Gastroesophageal sphincter (tissue), 4 donors: ENCODE measurements at regions not wholly inside any gene's neighbourhood (a gene's known extent, or its start where the extent isn't known, plus 50 kb on each side); places are given as distances from the start of the nearest gene placed in this dataset.

Experiments
- ATAC-seq: fragments of 150-250 bp; one replicate; pipeline ENCODE4 v1.9.1; 2016; ENCODE audit warnings: mild to moderate bottlenecking, moderate library complexity
- H3K27ac ChIP-seq, 4 donors: fragments of 200-600 bp; sonication (generic) in 3 of 4; 1 replicate in 3 of 4; 2 replicates in 1 of 4; pipeline ENCODE4 v1.5.1; 2016 to 2019
- H3K27me3 ChIP-seq: fragments of 200-600 bp; sonication (generic); one replicate; pipeline ENCODE4 v1.5.1; 2019
- H3K36me3 ChIP-seq, 2 donors: fragments of 200-600 bp; sonication (generic); one replicate each; pipeline ENCODE4 v1.5.1; 2019; ENCODE audit warnings: control low read depth in 1 of 2
- H3K4me1 ChIP-seq, 3 donors: fragments of 200-600 bp; sonication (generic); 1 replicate in 2 of 3; 2 replicates in 1 of 3; pipeline ENCODE4 v1.5.1; 2016 to 2019; ENCODE audit warnings: control low read depth in 2 of 3
- H3K4me3 ChIP-seq, 2 donors: fragments of 200-600 bp; sonication (generic); one replicate each; pipeline ENCODE4 v1.5.1; 2019; ENCODE audit warnings: mild to moderate bottlenecking in 1 of 2, moderate library complexity in 1 of 2
- H3K9me3 ChIP-seq, 3 donors: fragments of 200-600 bp; sonication (generic); one replicate each; pipeline ENCODE4 v1.5.1; 2017 to 2019; ENCODE audit warnings: control low read depth in 2 of 3
- CTCF ChIP-seq, 4 experiments: fragments of 200-600 bp in 2 of 4; fragments of 450-650 bp in 2 of 4; sonication (generic) in 1 of 4; IDR thresholded peaks; one replicate each; pipeline ENCODE4 v1.5.1; 2017 to 2019; ENCODE audit warnings: antibody characterized with exemption in 4 of 4, mild to moderate bottlenecking in 2 of 4, moderate library complexity in 2 of 4
- EP300 ChIP-seq: sonication (generic); formaldehyde crosslinking; IDR thresholded peaks from one replicate; pipeline ENCODE4 v1.6.1; 2017; ENCODE audit warnings: antibody characterized with exemption, mild to moderate bottlenecking
- POLR2A ChIP-seq, 2 donors: fragments of 450-650 bp; IDR thresholded peaks; one replicate each; pipeline ENCODE4 v1.6.1; 2017; ENCODE audit warnings: antibody characterized with exemption in 2 of 2, mild to moderate bottlenecking in 2 of 2, moderate library complexity in 1 of 2
- POLR2AphosphoS5 ChIP-seq: sonication (generic); formaldehyde crosslinking; IDR thresholded peaks from one replicate; pipeline ENCODE4 v1.6.1; 2017; ENCODE audit warnings: antibody characterized with exemption
- WGBS, 2 donors: methylation state at CpG; one replicate each; pipeline ENCODE4 v1.1.5; 2018; ENCODE audit warnings: low coverage in 1 of 2; 5-methylcytosine and 5-hydroxymethylcytosine counted together

- Histone ChIP-seq H3K9me3 (no peaks in the 10 kb centered on the region), H3K27ac (no peak overlapping the region), H3K36me3 (no peaks in the 10 kb centered on the region), H3K4me1 (no peaks in the 10 kb centered on the region), H3K4me3 (no peak overlapping the region), H3K27me3 (peaks cover 8% of the 10 kb centered on the region)
- no peak for ATAC-seq
- 59 to 73% methylated on average over 6 to 10 of the region's 11 CpGs for WGBS, 2 donors
- TF ChIP-seq POLR2AphosphoS5 = no peak
- no peak for TF ChIP-seq EP300
- no peak for TF ChIP-seq POLR2A (IDR thresholded peaks at IDR 0.05)
- TF ChIP-seq CTCF (IDR thresholded peaks at IDR 0.05) = no peak
Measured at GRCh38 chr12:107397890-107398500, 287.6 kb upstream of the PWP1 start.

- TF ChIP-seq POLR2AphosphoS5 (no peak), CTCF (IDR thresholded peaks at IDR 0.05) (no peak), EP300 (no peak), POLR2A (IDR thresholded peaks at IDR 0.05) (no peak)
- WGBS, 2 donors = 90% methylated on average over 3 of the region's 5 CpGs; no CpG with 5 or more reads in 1 of the 2 donors
Measured at GRCh38 chr12:107399046-107399445, 286.6 kb upstream of the PWP1 start.

GRCh38 chr12:107400686-107401447 is 284.7 kb upstream of the PWP1 start:
- peaks cover 22% of the 10 kb centered on the region for H3K27me3 ChIP-seq
- no peaks in the 10 kb centered on the region for H3K4me1 ChIP-seq
- H3K4me3 ChIP-seq = no peak overlapping the region
- ATAC-seq = peak; percentile 25
- H3K36me3 ChIP-seq = no peaks in the 10 kb centered on the region
- no peaks in the 10 kb centered on the region for H3K9me3 ChIP-seq
- WGBS, 2 donors = 53% methylated on average over 6 to 12 of the region's 14 CpGs
- H3K27ac ChIP-seq = no peak overlapping the region
- TF ChIP-seq CTCF (IDR thresholded peaks at IDR 0.05) (no peak), POLR2AphosphoS5 (no peak), EP300 (no peak), POLR2A (IDR thresholded peaks at IDR 0.05) (no peak)

More at GRCh38 chr12:107399046-107399445, 286.6 kb upstream of the PWP1 start:
- Histone ChIP-seq H3K27me3 (peaks cover 17% of the 10 kb centered on the region), H3K4me1 (no peaks in the 10 kb centered on the region), H3K9me3 (no peaks in the 10 kb centered on the region), H3K4me3 (no peak overlapping the region), H3K36me3 (no peaks in the 10 kb centered on the region), H3K27ac (no peak overlapping the region)
- no peak for ATAC-seq

- no peak for ATAC-seq
- Histone ChIP-seq H3K27ac (no peak overlapping the region), H3K9me3 (no peaks in the 10 kb centered on the region), H3K27me3 (peaks cover 31% of the 10 kb centered on the region), H3K4me3 (no peak overlapping the region), H3K36me3 (no peaks in the 10 kb centered on the region), H3K4me1 (no peaks in the 10 kb centered on the region)
- peak in 1 of 4 experiments; percentile 50 for TF ChIP-seq CTCF (IDR thresholded peaks at IDR 0.05)
- TF ChIP-seq POLR2A (IDR thresholded peaks at IDR 0.05) = no peak
- WGBS, 2 donors = 90% methylated on average over 3 of the region's 5 CpGs; no CpG with 5 or more reads in 1 of the 2 donors
Measured at GRCh38 chr12:107402041-107403022, 283.3 kb upstream of the PWP1 start.
